Endothelial cell of umbilical vein (primary cell): ENCODE measurements at regions not wholly inside any gene's neighbourhood (a gene's known extent, or its start where the extent isn't known, plus 50 kb on each side); places are given as distances from the start of the nearest gene placed in this dataset.

Source experiments
- BruUV-seq: library from RNA; stranded (reverse); fragments of 400-500 nt; replicated peaks from 2 replicates; lab custom pipeline; 2021; lab: Mats Ljungman, UMichigan
- CTCF ChIA-PET: fragments of 300-600, 350-600 bp; sonication (Branson Sonifier 250); formaldehyde crosslinking; loops from one replicate; lab custom pipeline; 2021; ENCODE audit warnings: antibody characterized with exemption, inconsistent platforms; lab: Charles Lee
- POLR2A ChIA-PET: fragments of 300-600, 350-600 bp; sonication (Branson Sonifier 250); formaldehyde crosslinking; loops from one replicate; lab custom pipeline; 2021; ENCODE audit warnings: antibody characterized with exemption, inconsistent platforms; lab: Charles Lee
- DNase-seq: peaks from one replicate; pipeline ENCODE4 v3.0.0-alpha.2; 2011; ENCODE audit warnings: low read depth, low spot score
- FAIRE-seq: peaks from 2 replicates; lab custom pipeline; 2011; peaks lifted over from hg19 to GRCh38; lab: Jason Lieb, UNC
- H2AFZ ChIP-seq: 2 replicates; pipeline ENCODE4 v1.6.0; 2012; ENCODE audit warnings: low read depth, low read length, control low read depth, inconsistent platforms
- H3K27ac ChIP-seq: 2 replicates; pipeline ENCODE4 v1.5.1; 2011; ENCODE audit warnings: low read depth, mild to moderate bottlenecking, control low read depth, low read length, moderate library complexity; ENCODE audit not compliant: insufficient read depth
- H3K27me3 ChIP-seq, 2 experiments: 2 replicates each; pipeline versions ENCODE4 v1.6.0 to v1.6.1; 2011; ENCODE audit warnings: low read length in 2 of 2, mixed read lengths in 1 of 2; ENCODE audit not compliant: control insufficient read depth in 2 of 2, insufficient read depth in 2 of 2
- H3K36me3 ChIP-seq, 2 experiments: 2 replicates in 1 of 2; 3 replicates in 1 of 2; pipeline ENCODE4 v1.5.1; 2011; ENCODE audit warnings: low read length in 2 of 2, mild to moderate bottlenecking in 1 of 2, moderate library complexity in 1 of 2; ENCODE audit not compliant: control insufficient read depth in 2 of 2, insufficient read depth in 2 of 2; ENCODE audit errors: extremely low read depth in 1 of 2
- H3K4me1 ChIP-seq: 3 replicates; pipeline ENCODE4 v1.5.1; 2011; ENCODE audit warnings: mild to moderate bottlenecking, low read length; ENCODE audit not compliant: control insufficient read depth, insufficient read depth; ENCODE audit errors: extremely low read depth
- H3K4me2 ChIP-seq: 2 replicates; pipeline ENCODE4 v1.6.1; 2011; ENCODE audit warnings: low read length, control low read depth, mixed read lengths; ENCODE audit not compliant: insufficient read depth
- H3K4me3 ChIP-seq, 3 experiments: fragments of 200-600 bp in 1 of 3; sonication (generic), shearing (Covaris generic) in 1 of 3; replicated peaks in 1 of 3; 2 replicates each; pipeline ENCODE4 v1.5.1; 2011 to 2016; ENCODE audit warnings: control low read depth in 3 of 3, low read length in 3 of 3, mild to moderate bottlenecking in 2 of 3, inconsistent platforms in 1 of 3, low read depth in 1 of 3, moderate library complexity in 1 of 3; ENCODE audit not compliant: insufficient read depth in 1 of 3
- H3K79me2 ChIP-seq: 2 replicates; pipeline ENCODE4 v1.6.0; 2012; ENCODE audit warnings: low read length, inconsistent platforms; ENCODE audit not compliant: control insufficient read depth, insufficient read depth
- H3K9ac ChIP-seq: replicated peaks from 2 replicates; pipeline ENCODE3; 2011; ENCODE audit warnings: low read length, control low read depth; ENCODE audit not compliant: insufficient read depth; ENCODE audit errors: extremely low read depth
- H3K9me1 ChIP-seq: replicated peaks from 3 replicates; pipeline ENCODE4 v1.6.0; 2011; ENCODE audit warnings: mild to moderate bottlenecking, low read length; ENCODE audit not compliant: control insufficient read depth, insufficient read depth; ENCODE audit errors: extremely low read depth
- H3K9me3 ChIP-seq: replicated peaks from 2 replicates; pipeline ENCODE4 v1.5.1; 2012; ENCODE audit warnings: low read length, inconsistent platforms; ENCODE audit not compliant: control insufficient read depth, insufficient read depth
- H4K20me1 ChIP-seq: replicated peaks from 2 replicates; pipeline ENCODE3; 2011; ENCODE audit warnings: mild to moderate bottlenecking, low read length; ENCODE audit not compliant: control insufficient read depth, insufficient read depth; ENCODE audit errors: extremely low read depth
- CTCF ChIP-seq, 2 donors: IDR thresholded peaks; 1 replicate in 1 of 2; 2 replicates in 1 of 2; pipeline ENCODE4 v1.5.1; 2011; ENCODE audit warnings: low read length in 2 of 2, mild to moderate bottlenecking in 2 of 2, moderate library complexity in 2 of 2, control low read depth in 1 of 2, inconsistent platforms in 1 of 2, low read depth in 1 of 2; ENCODE audit not compliant: insufficient read depth in 1 of 2; ENCODE audit errors: extremely low read depth in 1 of 2
- EZH2 ChIP-seq: IDR thresholded peaks from 2 replicates; pipeline ENCODE4 v1.6.1; 2012; ENCODE audit warnings: borderline replicate concordance, low read depth, mild to moderate bottlenecking, moderate library complexity, low read length, inconsistent platforms; ENCODE audit not compliant: severe bottlenecking
- FOS ChIP-seq: IDR thresholded peaks from 2 replicates; pipeline ENCODE4 v1.6.1; 2011; ENCODE audit warnings: mild to moderate bottlenecking, low read length, moderate library complexity, borderline replicate concordance; ENCODE audit not compliant: insufficient read depth
- GATA2 ChIP-seq: IDR thresholded peaks from 2 replicates; pipeline ENCODE4 v1.7.0; 2011; ENCODE audit warnings: low read depth, mild to moderate bottlenecking, moderate library complexity, mixed read lengths, low read length; ENCODE audit not compliant: insufficient read length, insufficient read depth
- JUN ChIP-seq: IDR thresholded peaks from 2 replicates; pipeline ENCODE4 v1.6.1; 2011; ENCODE audit warnings: borderline replicate concordance, low read depth; ENCODE audit not compliant: insufficient read length, insufficient read depth
- MAX ChIP-seq: IDR thresholded peaks from 2 replicates; pipeline ENCODE4 v1.6.1; 2011; ENCODE audit not compliant: insufficient read depth, insufficient read length
- MYC ChIP-seq: IDR thresholded peaks from one replicate; pipeline ENCODE4 v1.6.1; 2011; ENCODE audit warnings: mild to moderate bottlenecking, low read depth, low read length
- POLR2A ChIP-seq: IDR thresholded peaks from 2 replicates; pipeline ENCODE4 v1.6.1; 2012; ENCODE audit warnings: low read depth, mild to moderate bottlenecking, control low read depth, low read length
- POLR2AphosphoS5 ChIP-seq: IDR thresholded peaks from 2 replicates; pipeline ENCODE4 v1.6.1; 2012; ENCODE audit warnings: low read depth, mild to moderate bottlenecking, control low read depth, low read length, moderate library complexity; ENCODE audit not compliant: insufficient read depth
- dilution Hi-C: fragments of 300-500 bp; cut with MboI; formaldehyde crosslinking; loops from one replicate; pipeline ENCODE4 v1.15.0; 2019; ENCODE audit warnings: low sequenced_read_pairs; ENCODE audit not compliant: extremely low pct_ligation_motif_present
- intact Hi-C: fragments of 100-400 bp; cut with micrococcal nuclease; formaldehyde crosslinking; loops from one replicate; pipeline ENCODE4 v1.10.0; 2022

GRCh38 chr1:234924450-234925355 lies 203.9 kb downstream of the TOMM20 start:
- CTCF ChIA-PET = interaction anchor here (0.6 to 2.4 kb wide), 10 partner anchors 31 to 425 kb away, joined by 3 to 12 read pairs (median 4); no protein-coding TSS in a partner anchor
- BruUV-seq = TSS peak; percentile 91

More at GRCh38 chr1:234924450-234925355, 203.9 kb downstream of the TOMM20 start:
- Histone ChIP-seq H3K4me1 (peaks cover 41% of the 10 kb centered on the region), H3K36me3 (no peaks in the 10 kb centered on the region), H3K27ac (peak overlapping the region; percentile 90), H3K27me3 (no peaks in the 10 kb centered on the region), H3K9me1 (no peaks in the 10 kb centered on the region), H3K9ac (peak overlapping the region; percentile 39), H2AFZ (no peak overlapping the region), H4K20me1 (no peaks in the 10 kb centered on the region), H3K4me3 (no peak overlapping the region), H3K9me3 (no peaks in the 10 kb centered on the region), H3K4me2 (no peak overlapping the region), H3K79me2 (no peaks in the 10 kb centered on the region)
- FAIRE-seq = peak; percentile 63
- dilution Hi-C loops (no loop called here), intact Hi-C loops (loop anchor here (1.0 kb wide), 1 partner anchor 80 kb away; no protein-coding TSS in a partner anchor)
- POLR2A ChIA-PET = no interaction called here
- DNase-seq = peak; percentile 31
- TF ChIP-seq GATA2 (no peak), POLR2A (no peak), POLR2AphosphoS5 (peak; percentile 23), MYC (no peak), FOS (no peak), JUN (peak; percentile 32), EZH2 (no peak), CTCF (IDR thresholded peaks at IDR 0.05; ENCODE audit: extremely low read depth in 1 of 2, insufficient read depth in 1 of 2, low read depth in 1 of 2, low read length in 2 of 2) (no peak), MAX (no peak)
